Activated CD4-positive, alpha-beta memory T cell treated with anti-CD3 and anti-CD28 coated beads, Interleukin-2, amount 10 ng/mL, durations not matched to agents 7 days and 5 days (primary cell): ENCODE measurements at regions not wholly inside any gene's neighbourhood (a gene's known extent, or its start where the extent isn't known, plus 50 kb on each side); places are given as distances from the start of the nearest gene placed in this dataset.

Source experiments
- CTCF ChIA-PET: fragments of 350-600 bp; sonication (Branson Sonifier 250); formaldehyde crosslinking; loops from one replicate; lab custom pipeline; 2021; ENCODE audit warnings: antibody characterized with exemption, inconsistent platforms; lab: Charles Lee
- POLR2A ChIA-PET: fragments of 350-600 bp; sonication (Branson Sonifier 250); formaldehyde crosslinking; loops from one replicate; lab custom pipeline; 2021; ENCODE audit warnings: antibody characterized with exemption; lab: Charles Lee
- DNase-seq: peaks from one replicate; pipeline ENCODE4 v3.0.0-alpha.2; 2020
- H3K27ac Mint-ChIP-seq: one replicate; pipeline ENCODE4 v1.8.0; 2021; ENCODE audit warnings: mild to moderate bottlenecking, mixed read lengths
- H3K27me3 Mint-ChIP-seq: one replicate; pipeline ENCODE4 v1.8.0; 2021; ENCODE audit warnings: mixed read lengths
- H3K36me3 Mint-ChIP-seq: one replicate; pipeline ENCODE4 v1.8.0; 2021; ENCODE audit warnings: low read depth, mixed read lengths
- H3K4me1 Mint-ChIP-seq: one replicate; pipeline ENCODE4 v1.8.0; 2021; ENCODE audit warnings: mixed read lengths
- H3K4me3 Mint-ChIP-seq: one replicate; pipeline ENCODE4 v1.8.0; 2021; ENCODE audit warnings: mild to moderate bottlenecking, mixed read lengths
- H3K9me3 Mint-ChIP-seq: one replicate; pipeline ENCODE4 v1.8.0; 2021; ENCODE audit warnings: mixed read lengths

DNA sequence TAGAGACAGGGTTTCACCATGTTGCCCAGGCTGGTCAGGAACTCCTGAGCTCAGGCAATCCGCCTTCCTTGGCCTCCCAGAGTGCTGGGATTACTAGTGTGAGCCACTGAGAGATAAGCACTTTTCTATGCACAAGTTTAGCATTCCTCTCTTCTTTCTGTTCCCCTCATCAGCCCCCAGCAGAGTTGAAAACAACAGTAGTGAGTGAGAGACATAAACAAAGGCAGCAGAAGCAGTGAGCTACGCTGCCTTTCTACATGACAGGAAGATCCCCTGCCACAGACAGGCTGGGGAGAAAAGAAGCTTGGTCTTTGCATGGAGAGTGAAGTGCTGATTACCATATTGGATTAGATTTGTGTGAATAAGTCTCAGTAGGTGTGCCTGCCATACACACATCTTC lies 392.0 kb upstream of the KIRREL3 start:
- no peaks in the 10 kb centered on the region for H3K36me3 Mint-ChIP-seq
- ChIA-PET POLR2A (no interaction called here), CTCF (no interaction called here)
- H3K4me1 Mint-ChIP-seq, result no peaks in the 10 kb centered on the region
- peaks cover 7% of the 10 kb centered on the region for H3K9me3 Mint-ChIP-seq
- H3K4me3 Mint-ChIP-seq, result no peak overlapping the region
- H3K27me3 Mint-ChIP-seq, result no peaks in the 10 kb centered on the region
- no peak overlapping the region for H3K27ac Mint-ChIP-seq
- no peak for DNase-seq

DNA sequence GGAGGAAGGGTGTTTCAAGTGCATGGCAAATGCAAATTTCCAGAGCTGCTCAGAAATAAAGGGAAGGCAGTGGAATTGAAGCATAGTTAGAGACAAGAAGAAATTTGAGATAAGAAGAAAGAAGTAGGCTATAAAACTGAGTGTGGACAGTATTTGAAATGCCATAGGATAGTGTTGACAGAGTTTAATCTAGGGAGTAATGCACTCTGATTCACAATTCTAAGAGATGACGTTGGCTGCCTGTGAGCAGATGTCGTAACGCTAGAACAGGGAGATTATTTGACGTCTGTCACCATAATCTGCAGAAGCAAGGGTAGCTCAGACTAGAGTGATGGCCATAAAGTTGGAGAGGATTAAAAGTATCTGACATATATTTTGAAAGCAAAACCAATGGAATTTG lies 389.9 kb upstream of the KIRREL3 start:
- H3K9me3 Mint-ChIP-seq, result no peaks in the 10 kb centered on the region
- no peak overlapping the region for H3K27ac Mint-ChIP-seq
- ChIA-PET CTCF (no interaction called here), POLR2A (no interaction called here)
- DNase-seq, result no peak
- H3K4me3 Mint-ChIP-seq, result no peak overlapping the region
- no peaks in the 10 kb centered on the region for H3K27me3 Mint-ChIP-seq
- H3K36me3 Mint-ChIP-seq, result no peaks in the 10 kb centered on the region
- no peaks in the 10 kb centered on the region for H3K4me1 Mint-ChIP-seq

GRCh38 chr11:127385071-127385470 lies 384.5 kb upstream of the KIRREL3 start:
- H3K4me1 Mint-ChIP-seq, result no peaks in the 10 kb centered on the region
- H3K36me3 Mint-ChIP-seq, result no peaks in the 10 kb centered on the region
- H3K9me3 Mint-ChIP-seq, result no peaks in the 10 kb centered on the region
- no peak for DNase-seq
- H3K27me3 Mint-ChIP-seq, result no peaks in the 10 kb centered on the region
- H3K27ac Mint-ChIP-seq, result no peak overlapping the region
- POLR2A ChIA-PET, result no interaction called here
- no peak overlapping the region for H3K4me3 Mint-ChIP-seq
- CTCF ChIA-PET, result no interaction called here

- H3K4me3 Mint-ChIP-seq, result no peak overlapping the region
- POLR2A ChIA-PET, result no interaction called here
- no peaks in the 10 kb centered on the region for H3K36me3 Mint-ChIP-seq
- no peak overlapping the region for H3K27ac Mint-ChIP-seq
- H3K27me3 Mint-ChIP-seq, result no peaks in the 10 kb centered on the region
- CTCF ChIA-PET, result no interaction called here
- DNase-seq, result no peak
- H3K4me1 Mint-ChIP-seq, result no peaks in the 10 kb centered on the region
- no peaks in the 10 kb centered on the region for H3K9me3 Mint-ChIP-seq
Measured at GRCh38 chr11:127383026-127383425, 382.5 kb upstream of the KIRREL3 start.

GRCh38 chr11:127381247-127381646 lies 380.7 kb upstream of the KIRREL3 start:
- Mint-ChIP-seq H3K36me3 (no peaks in the 10 kb centered on the region), H3K27me3 (no peaks in the 10 kb centered on the region), H3K9me3 (no peaks in the 10 kb centered on the region), H3K27ac (no peak overlapping the region), H3K4me3 (no peak overlapping the region), H3K4me1 (no peaks in the 10 kb centered on the region)
- POLR2A ChIA-PET, result no interaction called here
- DNase-seq, result no peak
- CTCF ChIA-PET, result no interaction called here

- no peaks in the 10 kb centered on the region for H3K36me3 Mint-ChIP-seq
- no peaks in the 10 kb centered on the region for H3K4me1 Mint-ChIP-seq
- CTCF ChIA-PET, result no interaction called here
Measured at GRCh38 chr11:127379686-127380085, 379.1 kb upstream of the KIRREL3 start.

DNA sequence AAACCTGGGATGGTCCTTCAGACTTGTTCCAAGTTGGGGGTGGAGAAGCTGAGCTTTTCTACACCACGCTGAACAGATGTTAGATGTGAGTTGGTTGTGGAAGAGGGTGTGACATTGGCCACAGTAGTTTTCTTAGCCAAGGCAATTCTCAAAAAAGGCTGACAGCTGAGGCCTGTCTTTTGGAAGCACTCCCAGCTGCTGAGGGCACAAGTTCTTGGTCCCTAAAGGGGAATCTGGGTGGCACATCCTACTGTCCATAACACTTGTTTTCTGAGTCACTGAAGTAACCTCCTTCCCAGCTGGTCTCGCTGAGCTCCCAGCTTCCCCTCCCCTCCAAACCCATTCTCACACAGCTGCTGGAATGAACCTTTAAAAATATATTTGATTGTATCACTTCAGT lies 375.7 kb upstream of the KIRREL3 start:
- Mint-ChIP-seq H3K4me3 (no peak overlapping the region), H3K9me3 (no peaks in the 10 kb centered on the region), H3K27ac (no peak overlapping the region), H3K4me1 (no peaks in the 10 kb centered on the region), H3K27me3 (no peaks in the 10 kb centered on the region), H3K36me3 (no peaks in the 10 kb centered on the region)
- POLR2A ChIA-PET, result no interaction called here
- DNase-seq, result no peak
- CTCF ChIA-PET, result no interaction called here

More at GRCh38 chr11:127379686-127380085, 379.1 kb upstream of the KIRREL3 start:
- no peaks in the 10 kb centered on the region for H3K27me3 Mint-ChIP-seq
- H3K9me3 Mint-ChIP-seq, result no peaks in the 10 kb centered on the region
- H3K4me3 Mint-ChIP-seq, result no peak overlapping the region
- POLR2A ChIA-PET, result no interaction called here
- H3K27ac Mint-ChIP-seq, result no peak overlapping the region
- no peak for DNase-seq

DNA sequence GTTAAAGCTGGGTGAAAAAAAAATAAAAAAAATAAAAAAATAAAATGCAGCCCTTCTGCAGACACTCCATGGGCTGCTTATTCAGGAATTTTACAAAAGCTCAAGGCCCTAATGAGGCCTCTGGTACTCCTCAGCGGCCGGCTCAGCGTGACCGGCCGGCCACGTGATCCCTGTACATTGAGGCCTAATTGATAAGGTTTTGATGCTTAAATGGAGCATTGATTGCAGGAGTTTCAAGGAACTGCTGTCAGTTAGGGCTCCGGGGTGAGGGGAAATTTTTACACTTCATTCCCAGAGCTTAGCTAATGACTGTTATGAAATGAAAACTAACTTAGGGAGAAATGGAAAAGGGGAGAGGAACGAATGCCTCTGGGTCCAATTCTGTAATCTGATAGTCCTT lies 368.8 kb upstream of the KIRREL3 start:
- Mint-ChIP-seq H3K4me1 (no peaks in the 10 kb centered on the region), H3K4me3 (no peak overlapping the region), H3K27ac (no peak overlapping the region), H3K27me3 (no peaks in the 10 kb centered on the region), H3K36me3 (no peaks in the 10 kb centered on the region), H3K9me3 (no peaks in the 10 kb centered on the region)
- CTCF ChIA-PET, result no interaction called here
- no peak for DNase-seq
- POLR2A ChIA-PET, result no interaction called here

- Mint-ChIP-seq H3K9me3 (peaks cover 3% of the 10 kb centered on the region), H3K36me3 (no peaks in the 10 kb centered on the region), H3K27me3 (no peaks in the 10 kb centered on the region), H3K4me1 (no peaks in the 10 kb centered on the region), H3K27ac (no peak overlapping the region), H3K4me3 (no peak overlapping the region)
- POLR2A ChIA-PET, result no interaction called here
- no peak for DNase-seq
- CTCF ChIA-PET, result no interaction called here
Measured at GRCh38 chr11:127362754-127363308, 362.3 kb upstream of the KIRREL3 start.

DNA sequence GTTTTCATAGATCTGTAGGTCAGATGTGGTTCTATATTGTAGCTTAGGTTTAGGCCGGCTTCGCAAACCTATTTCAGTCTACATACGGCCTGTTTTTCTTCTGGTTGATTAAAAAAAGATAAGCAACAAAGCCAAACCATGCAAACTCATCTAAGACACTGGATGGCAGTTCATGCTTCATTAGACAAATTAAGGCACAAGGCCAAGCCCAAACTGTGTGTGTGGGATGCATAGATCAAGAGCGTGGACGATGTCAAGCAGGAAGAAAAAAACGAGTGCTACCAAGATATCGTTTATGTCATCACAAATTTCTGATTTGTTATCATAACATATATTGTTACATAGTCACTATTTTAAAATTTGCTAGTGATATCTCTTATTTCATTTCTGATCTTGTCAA lies 357.6 kb upstream of the KIRREL3 start:
- ChIA-PET POLR2A (no interaction called here), CTCF (no interaction called here)
- no peaks in the 10 kb centered on the region for H3K27me3 Mint-ChIP-seq
- DNase-seq, result no peak
- H3K4me1 Mint-ChIP-seq, result no peaks in the 10 kb centered on the region
- no peaks in the 10 kb centered on the region for H3K36me3 Mint-ChIP-seq
- no peak overlapping the region for H3K27ac Mint-ChIP-seq
- peaks cover 3% of the 10 kb centered on the region for H3K9me3 Mint-ChIP-seq
- H3K4me3 Mint-ChIP-seq, result no peak overlapping the region

DNA sequence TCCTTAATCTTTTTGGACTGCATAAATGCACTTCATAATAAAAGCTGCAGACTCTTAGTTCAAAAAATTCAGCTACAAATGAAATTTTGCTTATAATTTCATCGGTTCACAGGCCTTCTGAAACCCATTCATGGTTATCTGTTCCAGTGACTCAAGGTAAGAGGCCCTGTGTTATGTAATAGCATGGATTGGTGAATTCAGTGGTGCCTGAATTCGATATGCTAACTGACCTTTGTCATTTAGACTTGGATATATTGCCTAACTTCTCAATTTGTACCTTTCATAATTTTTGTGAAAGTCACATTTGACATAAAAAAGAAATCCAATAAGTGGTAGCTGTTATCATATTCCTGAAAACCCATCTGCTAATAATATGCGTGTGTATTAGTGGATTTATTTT lies 349.9 kb upstream of the KIRREL3 start:
- Mint-ChIP-seq H3K9me3 (peaks cover 5% of the 10 kb centered on the region), H3K4me1 (no peaks in the 10 kb centered on the region), H3K36me3 (no peaks in the 10 kb centered on the region), H3K4me3 (no peak overlapping the region), H3K27ac (no peak overlapping the region), H3K27me3 (no peaks in the 10 kb centered on the region)
- CTCF ChIA-PET, result no interaction called here
- no peak for DNase-seq
- POLR2A ChIA-PET, result no interaction called here

DNA sequence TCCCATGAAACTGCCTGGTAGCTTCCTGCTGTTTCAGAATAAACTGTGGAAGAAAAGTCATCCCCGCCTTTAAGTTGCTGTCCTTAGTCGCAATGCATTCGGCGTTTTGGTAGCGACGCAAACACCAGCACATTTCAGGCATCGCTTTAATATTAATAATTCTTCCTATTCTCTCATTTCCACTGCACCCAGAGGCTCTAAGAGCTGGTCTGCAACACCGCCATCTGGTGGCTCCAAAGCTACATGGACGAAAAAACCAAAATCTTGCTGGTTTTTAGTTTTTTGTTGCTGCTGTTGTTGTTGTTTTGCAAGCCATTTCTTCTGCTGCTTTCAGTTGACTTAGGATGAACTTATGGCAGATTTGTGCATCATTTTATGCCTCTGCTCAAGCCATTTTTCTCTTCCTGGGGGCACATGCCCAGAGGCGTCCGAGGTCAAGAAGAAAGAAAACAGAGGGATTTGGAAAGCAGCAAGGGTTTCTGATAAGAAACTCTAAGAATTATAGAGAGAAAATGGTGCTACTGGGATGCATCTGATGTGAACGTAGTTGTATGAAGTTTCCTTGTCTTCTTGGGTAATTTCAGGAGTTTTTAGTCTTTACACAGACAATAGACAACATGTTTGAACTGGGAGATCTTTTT lies 345.4 kb upstream of the KIRREL3 start:
- no peaks in the 10 kb centered on the region for H3K27me3 Mint-ChIP-seq
- ChIA-PET POLR2A (no interaction called here), CTCF (interaction anchor here (0.9 to 1.1 kb wide), 3 partner anchors 10 to 905 kb away, joined by 3 to 4 read pairs (median 3); no protein-coding TSS in a partner anchor)
- no peak overlapping the region for H3K27ac Mint-ChIP-seq
- no peaks in the 10 kb centered on the region for H3K4me1 Mint-ChIP-seq
- H3K4me3 Mint-ChIP-seq, result no peak overlapping the region
- peak; percentile 16 for DNase-seq
- H3K36me3 Mint-ChIP-seq, result no peaks in the 10 kb centered on the region
- peaks cover 5% of the 10 kb centered on the region for H3K9me3 Mint-ChIP-seq

- CTCF ChIA-PET, result no interaction called here
- POLR2A ChIA-PET, result no interaction called here
- Mint-ChIP-seq H3K36me3 (no peaks in the 10 kb centered on the region), H3K4me1 (no peaks in the 10 kb centered on the region), H3K9me3 (no peaks in the 10 kb centered on the region), H3K27ac (no peak overlapping the region), H3K27me3 (no peaks in the 10 kb centered on the region), H3K4me3 (no peak overlapping the region)
- DNase-seq, result no peak
Measured at GRCh38 chr11:127340438-127340837, 339.9 kb upstream of the KIRREL3 start.

- H3K36me3 Mint-ChIP-seq, result no peaks in the 10 kb centered on the region
- no peaks in the 10 kb centered on the region for H3K9me3 Mint-ChIP-seq
- no peak overlapping the region for H3K27ac Mint-ChIP-seq
- H3K27me3 Mint-ChIP-seq, result no peaks in the 10 kb centered on the region
- no peak overlapping the region for H3K4me3 Mint-ChIP-seq
- ChIA-PET POLR2A (interaction anchor here (0.8 kb wide), 1 partner anchor 57 kb away, joined by 3 read pairs; no protein-coding TSS in a partner anchor), CTCF (no interaction called here)
- H3K4me1 Mint-ChIP-seq, result no peaks in the 10 kb centered on the region
- no peak for DNase-seq
Measured at GRCh38 chr11:127339376-127339775, 338.8 kb upstream of the KIRREL3 start.
